ENCODE measurements at regions not wholly inside any gene's neighbourhood (a gene's known extent, or its start where the extent isn't known, plus 50 kb on each side); places are given as distances from the start of the nearest gene placed in this dataset.

- Histone ChIP-seq H3K27ac (ENCODE audit: insufficient read length, low read depth, low read length) (no peak overlapping the region), H2BK5ac (ENCODE audit: insufficient read length, low read length) (no peak overlapping the region), H4K5ac (ENCODE audit: insufficient read length, low read depth, low read length) (no peak overlapping the region), H2BK12ac (ENCODE audit: insufficient read length, low read depth, low read length) (no peak overlapping the region), H4K8ac (replicated peaks; ENCODE audit: insufficient read length, low read depth, low read length) (no peak overlapping the region), H3K4me1 (ENCODE audit: insufficient read depth, low read length) (no peaks in the 10 kb centered on the region), H2BK20ac (ENCODE audit: low read depth, low read length, poor library complexity, severe bottlenecking) (no peak overlapping the region), H3T11ph (ENCODE audit: low read length) (no peak overlapping the region), H3K4me2 (ENCODE audit: insufficient read depth, insufficient read length, low read length) (no peak overlapping the region), H4K91ac (ENCODE audit: insufficient read length, low read depth, low read length) (no peak overlapping the region), H2AK5ac (ENCODE audit: insufficient read length, low read length) (no peak overlapping the region), H3K79me1 (ENCODE audit: insufficient read depth, low read depth, low read length, poor library complexity, severe bottlenecking) (no peaks in the 10 kb centered on the region), H3K79me2 (ENCODE audit: insufficient read depth, low read length) (no peaks in the 10 kb centered on the region), H3K27me3 (ENCODE audit: insufficient read depth, low read length) (no peaks in the 10 kb centered on the region), H2BK120ac (ENCODE audit: low read depth, low read length, poor library complexity, severe bottlenecking) (no peak overlapping the region), H3K23ac (ENCODE audit: insufficient read length, low read depth, low read length) (no peak overlapping the region), H3K18ac (ENCODE audit: insufficient read length, low read depth, low read length) (no peak overlapping the region), H3K23me2 (ENCODE audit: insufficient read length, low read depth, low read length, poor library complexity, severe bottlenecking) (no peaks in the 10 kb centered on the region), H2AFZ (ENCODE audit: low read length) (no peak overlapping the region), H2BK15ac (ENCODE audit: low read depth, low read length) (no peak overlapping the region), H3K9me3 (ENCODE audit: control insufficient read depth, low read depth, low read length) (peaks cover 90% of the 10 kb centered on the region), H4K20me1 (ENCODE audit: control insufficient read depth, insufficient read depth, insufficient read length) (no peaks in the 10 kb centered on the region), H3K4ac (ENCODE audit: low read depth, low read length) (no peak overlapping the region), H3K14ac (ENCODE audit: insufficient read depth, low read length) (no peak overlapping the region), H3K56ac (ENCODE audit: insufficient read length, low read depth, low read length) (no peak overlapping the region), H3K9ac (ENCODE audit: extremely low read depth, insufficient read length, low read length) (no peak overlapping the region)
- TF ChIP-seq CTCF (conservative IDR thresholded peaks at IDR 0.05), result no peak
- peaks cover 7 to 40% (median 23%) of the 10 kb centered on the region in 3 experiments for H3K36me3 Mint-ChIP-seq (ENCODE audit: insufficient read depth in 1 of 3, low read depth in 3 of 3)
- no peaks in the 10 kb centered on the region for H3K27me3 Mint-ChIP-seq (ENCODE audit: low read depth)
- no peak for DNase-seq
- H3K27ac Mint-ChIP-seq, result no peak overlapping the region
- H3K4me3 Mint-ChIP-seq, result no peak overlapping the region
- no peaks in the 10 kb centered on the region for H3K4me1 Mint-ChIP-seq
- WGBS (ENCODE audit: extremely low coverage, insufficient read length, low lambda C conversion rate), result no CpG with 5 or more reads among the region's 2 CpGs
- peaks cover 98 to 99% of the 10 kb centered on the region in 2 experiments for H3K9me3 Mint-ChIP-seq
Measured at GRCh38 chr19:27714857-27715256, 1498.1 kb downstream of the UQCRFS1 start.
